KMS-11 (cell line): ENCODE measurements at regions not wholly inside any gene's neighbourhood (a gene's known extent, or its start where the extent isn't known, plus 50 kb on each side); places are given as distances from the start of the nearest gene placed in this dataset.

Experiments used
- H2AFZ ChIP-seq: fragments of 200-600 bp; sonication (generic); 2 replicates; pipeline ENCODE4 v1.6.1; 2016; ENCODE audit warnings: antibody characterized with exemption, mixed run types, low read depth
- H3K27ac ChIP-seq: fragments of 200-600 bp; sonication (generic); 2 replicates; pipeline ENCODE4 v1.6.1; 2016; ENCODE audit warnings: mild to moderate bottlenecking, mixed run types
- H3K27me3 ChIP-seq: fragments of 200-600 bp; sonication (generic); 2 replicates; pipeline ENCODE4 v1.6.1; 2017; ENCODE audit warnings: mild to moderate bottlenecking, low read depth, mixed run types, moderate library complexity; ENCODE audit not compliant: insufficient read depth
- H3K36me3 ChIP-seq: fragments of 200-600 bp; sonication (generic); 2 replicates; pipeline ENCODE4 v1.6.1; 2017; ENCODE audit warnings: mild to moderate bottlenecking, mixed run types; ENCODE audit not compliant: insufficient read depth
- H3K4me1 ChIP-seq: fragments of 200-600 bp; sonication (generic); 2 replicates; pipeline ENCODE4 v1.6.1; 2016; ENCODE audit warnings: mild to moderate bottlenecking, low read depth, mixed run types; ENCODE audit not compliant: poor library complexity, severe bottlenecking
- H3K4me2 ChIP-seq: fragments of 200-600 bp; sonication (generic); 2 replicates; pipeline ENCODE4 v1.7.0; 2016; ENCODE audit warnings: mild to moderate bottlenecking, mixed run types
- H3K4me3 ChIP-seq: fragments of 200-600 bp; sonication (generic); IDR thresholded peaks from 2 replicates; pipeline ENCODE4 v1.6.1; 2017; ENCODE audit warnings: low read depth, low read length, mixed read lengths; ENCODE audit not compliant: insufficient read depth
- H3K79me2 ChIP-seq: fragments of 200-600 bp; sonication (generic); 2 replicates; pipeline ENCODE4 v1.6.1; 2016; ENCODE audit warnings: low read depth, mixed run types; ENCODE audit not compliant: insufficient read depth
- H3K9ac ChIP-seq: fragments of 200-600 bp; sonication (generic); 2 replicates; pipeline ENCODE4 v1.6.1; 2016; ENCODE audit warnings: mild to moderate bottlenecking, mixed run types
- H4K20me1 ChIP-seq: fragments of 200-600 bp; sonication (generic); 2 replicates; pipeline ENCODE4 v1.6.1; 2016; ENCODE audit warnings: mild to moderate bottlenecking, mixed run types; ENCODE audit not compliant: insufficient read depth
- TF ChIP-seq, protein P1 (sequence below): fragments of 200-600 bp; sonication (generic); conservative IDR thresholded peaks from 2 replicates; pipeline ENCODE4 v1.6.1; 2017; ENCODE audit warnings: low read depth, mild to moderate bottlenecking, antibody characterized with exemption, low read length, moderate library complexity, mixed read lengths

DNA sequence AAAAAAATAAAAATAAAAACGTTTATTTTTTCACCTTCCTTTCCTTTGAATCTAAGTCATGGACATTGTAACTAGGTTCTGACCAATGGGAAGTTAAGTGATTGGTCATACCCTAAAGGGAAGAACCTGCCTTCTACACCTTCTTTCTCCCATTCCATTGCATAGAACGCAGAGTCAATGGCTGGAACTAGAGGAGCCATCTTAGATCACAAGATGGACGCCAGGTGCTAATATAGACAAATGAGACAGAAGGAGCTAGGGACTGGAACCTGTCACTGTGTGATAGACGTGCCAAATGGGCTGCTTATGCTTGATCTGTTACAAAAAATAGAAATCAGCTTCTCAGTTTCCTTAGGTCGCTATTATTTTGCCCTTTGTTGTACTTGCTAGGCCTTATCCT is 606.6 kb downstream of the MED13L start:
- no peak overlapping the region for H3K4me3 ChIP-seq
- TF ChIP-seq, protein P1, sequence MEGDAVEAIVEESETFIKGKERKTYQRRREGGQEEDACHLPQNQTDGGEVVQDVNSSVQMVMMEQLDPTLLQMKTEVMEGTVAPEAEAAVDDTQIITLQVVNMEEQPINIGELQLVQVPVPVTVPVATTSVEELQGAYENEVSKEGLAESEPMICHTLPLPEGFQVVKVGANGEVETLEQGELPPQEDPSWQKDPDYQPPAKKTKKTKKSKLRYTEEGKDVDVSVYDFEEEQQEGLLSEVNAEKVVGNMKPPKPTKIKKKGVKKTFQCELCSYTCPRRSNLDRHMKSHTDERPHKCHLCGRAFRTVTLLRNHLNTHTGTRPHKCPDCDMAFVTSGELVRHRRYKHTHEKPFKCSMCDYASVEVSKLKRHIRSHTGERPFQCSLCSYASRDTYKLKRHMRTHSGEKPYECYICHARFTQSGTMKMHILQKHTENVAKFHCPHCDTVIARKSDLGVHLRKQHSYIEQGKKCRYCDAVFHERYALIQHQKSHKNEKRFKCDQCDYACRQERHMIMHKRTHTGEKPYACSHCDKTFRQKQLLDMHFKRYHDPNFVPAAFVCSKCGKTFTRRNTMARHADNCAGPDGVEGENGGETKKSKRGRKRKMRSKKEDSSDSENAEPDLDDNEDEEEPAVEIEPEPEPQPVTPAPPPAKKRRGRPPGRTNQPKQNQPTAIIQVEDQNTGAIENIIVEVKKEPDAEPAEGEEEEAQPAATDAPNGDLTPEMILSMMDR, result no peak
- no peak overlapping the region for H3K4me2 ChIP-seq

DNA sequence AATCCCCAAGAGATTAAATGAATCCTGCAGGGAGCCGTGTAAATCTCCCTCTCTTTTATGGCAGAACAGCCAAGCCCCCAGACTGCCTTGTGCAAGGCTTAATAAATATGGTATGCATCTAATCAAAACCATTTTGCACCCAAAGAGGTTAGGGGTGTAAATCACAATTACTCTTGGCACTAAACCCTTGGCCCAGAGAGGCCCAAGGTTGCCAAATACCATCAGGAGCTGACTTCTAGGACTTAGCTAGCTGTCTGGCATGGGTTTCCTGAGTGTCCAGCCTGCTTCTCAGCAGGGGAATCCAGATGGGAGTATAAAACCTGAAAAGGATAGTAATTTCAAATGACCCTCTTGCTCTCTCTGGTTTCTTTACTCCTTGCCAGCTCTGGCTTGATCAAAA is 610.4 kb downstream of the MED13L start:
- TF ChIP-seq, protein P1, result no peak
- Histone ChIP-seq H3K4me2 (no peak overlapping the region), H4K20me1 (no peaks in the 10 kb centered on the region), H2AFZ (no peak overlapping the region), H3K9ac (no peak overlapping the region), H3K27ac (no peak overlapping the region), H3K27me3 (no peaks in the 10 kb centered on the region), H3K4me1 (no peaks in the 10 kb centered on the region), H3K36me3 (no peaks in the 10 kb centered on the region), H3K4me3 (no peak overlapping the region), H3K79me2 (no peaks in the 10 kb centered on the region)

More for the DNA sequence above, 606.6 kb downstream of the MED13L start:
- H3K27me3 ChIP-seq, result no peaks in the 10 kb centered on the region
- no peaks in the 10 kb centered on the region for H3K79me2 ChIP-seq
- H3K9ac ChIP-seq, result no peak overlapping the region
- H3K4me1 ChIP-seq, result no peaks in the 10 kb centered on the region
- no peaks in the 10 kb centered on the region for H3K36me3 ChIP-seq
- no peak overlapping the region for H3K27ac ChIP-seq
- no peaks in the 10 kb centered on the region for H4K20me1 ChIP-seq
- H2AFZ ChIP-seq, result no peak overlapping the region

DNA sequence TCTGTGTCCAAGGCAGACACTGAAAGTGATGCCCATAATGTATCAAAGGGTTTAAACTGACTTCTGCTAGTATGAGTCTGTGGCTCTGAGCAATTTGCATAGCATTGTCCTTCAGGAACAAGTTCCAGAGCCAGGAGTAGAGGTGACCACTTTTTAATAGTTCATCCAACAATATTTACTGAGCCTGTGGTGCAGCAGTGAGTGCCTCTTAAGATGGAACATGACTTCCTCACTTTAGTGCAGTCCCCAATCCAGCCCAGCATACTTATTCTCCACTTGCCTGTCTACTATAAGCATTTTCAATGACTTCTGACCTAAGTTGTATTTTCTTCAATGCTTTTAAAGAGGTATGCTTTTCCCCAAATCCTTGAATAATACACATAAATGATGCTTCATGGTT is 611.3 kb downstream of the MED13L start:
- Histone ChIP-seq H3K4me2 (no peak overlapping the region), H3K4me1 (no peaks in the 10 kb centered on the region), H3K79me2 (no peaks in the 10 kb centered on the region), H3K27ac (no peak overlapping the region), H3K9ac (no peak overlapping the region), H4K20me1 (no peaks in the 10 kb centered on the region), H3K36me3 (no peaks in the 10 kb centered on the region), H3K27me3 (no peaks in the 10 kb centered on the region), H2AFZ (no peak overlapping the region), H3K4me3 (no peak overlapping the region)
- TF ChIP-seq, protein P1, result no peak

DNA sequence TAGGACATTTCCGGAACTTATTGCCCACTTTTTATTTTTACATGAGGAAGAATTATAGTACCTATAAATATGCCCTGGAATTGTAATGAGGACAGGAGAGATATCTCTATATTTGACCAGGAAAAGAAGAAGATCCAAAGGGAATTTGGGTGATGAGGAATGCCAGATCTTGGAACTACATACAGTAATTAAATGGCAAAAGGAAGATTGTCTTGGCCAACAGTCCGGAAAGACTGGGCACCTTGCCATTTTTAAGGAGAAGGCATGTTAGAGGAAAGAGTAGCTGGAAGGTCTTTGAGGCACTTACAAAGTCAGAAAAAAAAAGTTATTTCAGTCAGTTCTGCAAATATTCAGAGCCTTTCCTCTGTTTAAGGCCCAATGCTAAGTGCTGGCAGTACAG is 616.4 kb downstream of the MED13L start:
- TF ChIP-seq, protein P1, result no peak
- H2AFZ ChIP-seq, result no peak overlapping the region

More for the DNA sequence above, 616.4 kb downstream of the MED13L start:
- Histone ChIP-seq H3K27me3 (no peaks in the 10 kb centered on the region), H3K79me2 (no peaks in the 10 kb centered on the region), H3K4me1 (no peaks in the 10 kb centered on the region), H3K4me3 (no peak overlapping the region), H4K20me1 (no peaks in the 10 kb centered on the region), H3K36me3 (no peaks in the 10 kb centered on the region), H3K4me2 (no peak overlapping the region), H3K9ac (no peak overlapping the region), H3K27ac (no peak overlapping the region)
